B cell (primary cell): ENCODE measurements at regions not wholly inside any gene's neighbourhood (a gene's known extent, or its start where the extent isn't known, plus 50 kb on each side); places are given as distances from the start of the nearest gene placed in this dataset.
"Not testable (repeated sequence)": the region's sequence is repeated elsewhere in the genome, so short reads cannot be mapped to it uniquely, and the experiment has no call there.

ENCODE experiments used
- ATAC-seq: fragments of 200-7000 bp; cut with Tn5 transposase; one replicate; pipeline ENCODE4 v1.10.0; 2021; ENCODE audit warnings: low read depth, mild to moderate bottlenecking, moderate number of reproducible peaks, moderate library complexity
- CTCF ChIA-PET: fragments of 350-600 bp; sonication (Branson Sonifier 250); formaldehyde crosslinking; loops from one replicate; lab custom pipeline; 2021; ENCODE audit warnings: antibody characterized with exemption, inconsistent platforms; lab: Charles Lee
- POLR2A ChIA-PET: fragments of 350-600 bp; sonication (Branson Sonifier 250); formaldehyde crosslinking; loops from one replicate; lab custom pipeline; 2021; ENCODE audit warnings: antibody characterized with exemption; lab: Charles Lee
- DNase-seq: peaks from one replicate; pipeline ENCODE4 v3.0.0; 2013
- H2AFZ ChIP-seq: 2 replicates; pipeline ENCODE4 v1.6.1; 2012; ENCODE audit warnings: mild to moderate bottlenecking, low read depth, low read length; ENCODE audit not compliant: insufficient read depth, poor library complexity, severe bottlenecking
- H3K27ac ChIP-seq, 2 donors: 1 replicate in 1 of 2; 2 replicates in 1 of 2; pipeline ENCODE4 v1.5.1; 2012 to 2013; ENCODE audit warnings: low read length in 2 of 2, mild to moderate bottlenecking in 2 of 2, moderate library complexity in 1 of 2
- H3K27me3 ChIP-seq, 4 experiments: fragments of 200-600 bp in 1 of 4; sonication (generic) in 1 of 4; replicated peaks in 1 of 4; 1 replicate in 2 of 4; 2 replicates in 2 of 4; pipeline versions ENCODE4 v1.6.1 to v1.7.0; 2013 to 2016; ENCODE audit warnings: low read length in 3 of 4, mild to moderate bottlenecking in 2 of 4, mixed read lengths in 1 of 4, moderate library complexity in 1 of 4; ENCODE audit not compliant: insufficient read depth in 4 of 4, control insufficient read depth in 3 of 4; ENCODE audit errors: control extremely low read depth in 1 of 4
- H3K36me3 ChIP-seq, 2 experiments: replicated peaks in 1 of 2; 1 replicate in 1 of 2; 2 replicates in 1 of 2; pipeline versions ENCODE4 v1.6.1 to v1.7.1; 2013; ENCODE audit warnings: low read length in 1 of 2; ENCODE audit not compliant: insufficient read depth in 2 of 2, control insufficient read depth in 1 of 2; ENCODE audit errors: control extremely low read depth in 1 of 2, extremely low read depth in 1 of 2
- H3K4me1 ChIP-seq, 2 donors: fragments of 200-600 bp in 1 of 2; sonication (generic) in 1 of 2; 1 replicate in 1 of 2; 2 replicates in 1 of 2; pipeline versions ENCODE4 v1.5.1 to v1.6.1; 2013 to 2017; ENCODE audit warnings: low read length in 2 of 2; ENCODE audit not compliant: control insufficient read depth in 2 of 2, insufficient read depth in 2 of 2
- H3K4me2 ChIP-seq: replicated peaks from 2 replicates; pipeline ENCODE3; 2012; ENCODE audit warnings: mild to moderate bottlenecking, low read depth, low read length; ENCODE audit not compliant: poor library complexity, severe bottlenecking
- H3K4me3 ChIP-seq, 5 experiments: fragments of 200-600 bp in 1 of 5; sonication (generic) in 1 of 5; 1 replicate in 3 of 5; 2 replicates in 2 of 5; pipeline versions ENCODE4 v1.5.1 to v1.7.0; 2011 to 2016; ENCODE audit warnings: low read length in 4 of 5, mild to moderate bottlenecking in 4 of 5, low read depth in 2 of 5, control low read depth in 1 of 5, moderate library complexity in 1 of 5; ENCODE audit not compliant: insufficient read depth in 1 of 5; ENCODE audit errors: control extremely low read depth in 1 of 5, extremely low read depth in 1 of 5
- H3K79me2 ChIP-seq: fragments of 200-600 bp; sonication (generic); one replicate; pipeline ENCODE4 v1.6.0; 2016; ENCODE audit warnings: low read length; ENCODE audit not compliant: control insufficient read depth, insufficient read depth
- H3K9ac ChIP-seq: fragments of 200-600 bp; sonication (generic); 2 replicates; pipeline ENCODE4 v1.6.1; 2017; ENCODE audit warnings: mild to moderate bottlenecking, low read length, moderate library complexity
- H3K9me3 ChIP-seq, 3 donors: one replicate each; pipeline versions ENCODE4 v1.6.1 to v1.7.1; 2013; ENCODE audit warnings: low read length in 2 of 3; ENCODE audit not compliant: control insufficient read depth in 2 of 3, insufficient read depth in 1 of 3; ENCODE audit errors: control extremely low read depth in 1 of 3
- H4K20me1 ChIP-seq: 2 replicates; pipeline ENCODE4 v1.6.0; 2012; ENCODE audit warnings: mild to moderate bottlenecking, low read length; ENCODE audit not compliant: insufficient read depth, control insufficient read depth, poor library complexity, severe bottlenecking
- H3K27ac Mint-ChIP-seq: one replicate; pipeline ENCODE4 v1.8.0; 2021; ENCODE audit warnings: mixed read lengths
- H3K27me3 Mint-ChIP-seq: one replicate; pipeline ENCODE4 v1.8.0; 2021; ENCODE audit warnings: mixed read lengths
- H3K4me1 Mint-ChIP-seq: one replicate; pipeline ENCODE4 v1.8.0; 2021; ENCODE audit warnings: mixed read lengths
- H3K4me3 Mint-ChIP-seq: one replicate; pipeline ENCODE4 v1.8.0; 2021; ENCODE audit warnings: mixed read lengths
- H3K9me3 Mint-ChIP-seq: one replicate; pipeline ENCODE4 v1.8.0; 2022; ENCODE audit warnings: mixed read lengths; ENCODE audit not compliant: insufficient read depth
- CTCF ChIP-seq: fragments of 200-600 bp; IDR thresholded peaks from one replicate; pipeline ENCODE4 v1.8.0; 2022; ENCODE audit warnings: antibody characterized with exemption, mild to moderate bottlenecking
- EZH2 ChIP-seq: IDR thresholded peaks from 2 replicates; pipeline ENCODE4 v1.6.1; 2012; ENCODE audit warnings: borderline replicate concordance, low read depth, mild to moderate bottlenecking, moderate library complexity, low read length; ENCODE audit not compliant: insufficient read depth, poor library complexity, severe bottlenecking
- WGBS: methylation state at CpG from one replicate; pipeline ENCODE4 v1.1.5; 2013; ENCODE audit warnings: missing lambda C conversion rate; ENCODE audit not compliant: insufficient coverage; 5-methylcytosine and 5-hydroxymethylcytosine counted together
- intact Hi-C: fragments of 100-400 bp; cut with micrococcal nuclease; formaldehyde crosslinking; loops from one replicate; pipeline ENCODE4 v1.10.0; 2022

DNA sequence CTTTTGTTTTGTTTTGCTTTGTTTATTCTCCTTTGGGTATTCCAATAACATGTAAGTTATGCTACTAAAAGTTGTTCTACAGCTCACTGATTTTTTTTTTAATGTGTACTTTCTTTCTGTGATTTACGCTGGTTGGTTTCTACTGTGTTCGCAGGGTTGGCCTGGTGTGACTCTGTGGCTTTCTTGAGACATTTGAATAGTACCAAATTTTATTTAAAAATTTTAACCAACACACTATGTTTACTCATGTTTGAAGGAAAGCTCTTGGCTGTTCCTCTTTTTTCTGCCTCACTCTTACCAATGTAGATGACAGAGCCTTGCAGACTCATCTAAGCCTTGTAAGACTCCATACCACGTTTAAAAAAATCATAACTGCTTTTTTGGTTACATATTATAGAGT lies 1784.9 kb upstream of the DEFB115 start:
- no peaks in the 10 kb centered on the region for H3K79me2 ChIP-seq
- no peak overlapping the region for H3K9ac ChIP-seq
- H3K9me3 Mint-ChIP-seq, result peaks cover 3% of the 10 kb centered on the region
- CTCF ChIA-PET, result no interaction called here
- no peak overlapping the region for H3K27ac Mint-ChIP-seq
- H3K4me1 Mint-ChIP-seq, result no peaks in the 10 kb centered on the region
- H3K4me2 ChIP-seq, result no peak overlapping the region
- TF ChIP-seq CTCF (no peak), EZH2 (no peak)
- no peaks in the 10 kb centered on the region for H4K20me1 ChIP-seq
- intact Hi-C loops, result no loop called here
- H3K27me3 ChIP-seq, result no peaks in the 10 kb centered on the region
- DNase-seq, result no peak
- no peaks in the 10 kb centered on the region for H3K27me3 Mint-ChIP-seq
- WGBS, result no CpG with 5 or more reads among the region's 3 CpGs
- H3K4me3 ChIP-seq, result no peak overlapping the region
- no peaks in the 10 kb centered on the region for H3K4me1 ChIP-seq
- no peaks in the 10 kb centered on the region for H3K36me3 ChIP-seq
- H2AFZ ChIP-seq, result no peak overlapping the region
- H3K4me3 Mint-ChIP-seq, result no peak overlapping the region
- H3K9me3 ChIP-seq, result peaks cover 0 to 8% (median 1%) of the 10 kb centered on the region in 3 donors
- no peak overlapping the region for H3K27ac ChIP-seq
- ATAC-seq, result no peak
- POLR2A ChIA-PET, result no interaction called here

DNA sequence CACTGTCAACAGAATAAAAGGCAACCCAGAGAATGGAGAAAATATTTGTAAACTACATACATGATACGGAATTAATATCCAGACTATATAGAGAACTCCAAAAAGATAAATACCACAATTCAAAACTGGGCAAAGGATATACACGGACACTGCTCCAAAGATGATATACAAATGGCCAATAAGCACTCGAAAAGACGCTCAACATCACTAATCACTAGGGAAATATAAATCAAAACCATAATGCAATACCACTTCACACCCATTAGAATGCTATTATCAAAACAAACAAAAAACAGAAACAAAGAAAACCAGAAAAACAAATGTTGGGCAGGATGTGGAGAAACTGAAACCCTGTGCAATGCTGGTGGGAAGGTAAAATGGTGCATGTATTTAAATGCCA lies 1764.6 kb upstream of the DEFB115 start:
- H2AFZ ChIP-seq, H4K20me1 ChIP-seq, H3K4me3 ChIP-seq, POLR2A ChIA-PET, H3K9me3 Mint-ChIP-seq, H3K27me3 ChIP-seq, H3K4me1 Mint-ChIP-seq, intact Hi-C loops, H3K4me3 Mint-ChIP-seq, H3K36me3 ChIP-seq, CTCF ChIA-PET, H3K27me3 Mint-ChIP-seq, DNase-seq, H3K4me1 ChIP-seq, H3K27ac ChIP-seq, H3K9ac ChIP-seq, H3K4me2 ChIP-seq, H3K27ac Mint-ChIP-seq, ATAC-seq, H3K79me2 ChIP-seq: not testable (repeated sequence)
- no CpG with 5 or more reads among the region's 4 CpGs for WGBS
- peaks cover 0 to 13% (median 2%) of the 10 kb centered on the region in 3 donors for H3K9me3 ChIP-seq

DNA sequence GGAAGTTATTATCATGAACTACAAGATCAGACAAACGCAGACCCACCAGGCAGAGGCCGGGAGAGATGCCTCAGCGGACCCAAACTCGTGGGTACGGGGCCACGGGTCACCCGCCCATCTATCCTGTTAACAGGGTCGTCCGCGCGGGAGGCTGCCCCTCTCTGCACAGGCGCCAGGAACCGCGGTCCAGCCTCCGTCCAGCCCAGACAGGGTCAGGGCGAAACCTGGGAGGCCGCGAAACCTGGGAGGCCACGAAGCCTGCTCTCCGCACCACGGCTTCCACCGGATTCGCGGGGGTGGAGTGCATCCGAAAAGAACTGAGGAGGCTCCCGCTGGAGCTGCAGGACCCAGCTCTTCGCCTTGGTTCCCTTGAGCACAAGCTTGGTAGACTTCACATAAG lies 1760.7 kb upstream of the DEFB115 start:
- H3K4me3 ChIP-seq, H3K4me1 ChIP-seq, H3K4me3 Mint-ChIP-seq, H3K27me3 ChIP-seq, POLR2A ChIA-PET, ATAC-seq, H3K27ac Mint-ChIP-seq, H3K27me3 Mint-ChIP-seq, H3K9ac ChIP-seq, H3K9me3 Mint-ChIP-seq, H3K79me2 ChIP-seq, CTCF ChIA-PET, H4K20me1 ChIP-seq, intact Hi-C loops, H2AFZ ChIP-seq, H3K27ac ChIP-seq, H3K36me3 ChIP-seq, H3K4me2 ChIP-seq, H3K4me1 Mint-ChIP-seq: not testable (repeated sequence)
- DNase-seq, result peak; percentile 3
- peaks cover 0 to 14% (median 2%) of the 10 kb centered on the region in 3 donors for H3K9me3 ChIP-seq
- WGBS, result 51% methylated on average over 23 of the region's 27 CpGs
